ENCODE measurements at regions not wholly inside any gene's neighbourhood (a gene's known extent, or its start where the extent isn't known, plus 50 kb on each side); places are given as distances from the start of the nearest gene placed in this dataset.

GRCh38 chr17:65477600-65477999, 83.8 kb downstream of the AXIN2 start:
- in situ Hi-C loops (cut with MboI; ENCODE audit: low sequenced_read_pairs, unreplicated experiment) = no loop called here
- TF ChIP-seq CTCF (IDR thresholded peaks at IDR 0.05; ENCODE audit: borderline replicate concordance, control extremely low read depth, extremely low read depth, insufficient read depth, missing control alignments) = no peak
- no peak for DNase-seq (ENCODE audit: low spot score)

- no peak for DNase-seq (ENCODE audit: low spot score)
- in situ Hi-C loops (cut with MboI; ENCODE audit: low sequenced_read_pairs, unreplicated experiment) = no loop called here
- no peak for TF ChIP-seq CTCF (IDR thresholded peaks at IDR 0.05; ENCODE audit: borderline replicate concordance, control extremely low read depth, extremely low read depth, insufficient read depth, missing control alignments)
These were observed 86.8 kb downstream of the AXIN2 start for GRCh38 chr17:65474660-65475059.

GRCh38 chr17:65473985-65474384, 87.5 kb downstream of the AXIN2 start:
- no peak for TF ChIP-seq CTCF (IDR thresholded peaks at IDR 0.05; ENCODE audit: borderline replicate concordance, control extremely low read depth, extremely low read depth, insufficient read depth, missing control alignments)
- in situ Hi-C loops (cut with MboI; ENCODE audit: low sequenced_read_pairs, unreplicated experiment) = no loop called here
- no peak for DNase-seq (ENCODE audit: low spot score)

- no peak for TF ChIP-seq CTCF (IDR thresholded peaks at IDR 0.05; ENCODE audit: borderline replicate concordance, control extremely low read depth, extremely low read depth, insufficient read depth, missing control alignments)
- DNase-seq (ENCODE audit: low spot score) = no peak
- in situ Hi-C loops (cut with MboI; ENCODE audit: low sequenced_read_pairs, unreplicated experiment) = no loop called here
These were observed 88.1 kb downstream of the AXIN2 start for GRCh38 chr17:65473363-65473762.

- TF ChIP-seq CTCF (IDR thresholded peaks at IDR 0.05; ENCODE audit: borderline replicate concordance, control extremely low read depth, extremely low read depth, insufficient read depth, missing control alignments) = no peak
- DNase-seq (ENCODE audit: low spot score) = no peak
- in situ Hi-C loops (cut with MboI; ENCODE audit: low sequenced_read_pairs, unreplicated experiment) = no loop called here
These were observed 88.7 kb downstream of the AXIN2 start for GRCh38 chr17:65472666-65473309.

GRCh38 chr17:65470783-65471182, 90.7 kb downstream of the AXIN2 start:
- no peak for TF ChIP-seq CTCF (IDR thresholded peaks at IDR 0.05; ENCODE audit: borderline replicate concordance, control extremely low read depth, extremely low read depth, insufficient read depth, missing control alignments)
- DNase-seq (ENCODE audit: low spot score) = no peak
- in situ Hi-C loops (cut with MboI; ENCODE audit: low sequenced_read_pairs, unreplicated experiment) = no loop called here

All from GM13976 (cell line).